Hematopoietic multipotent progenitor cell treated with erythropoietin and hydrocortisone succinate and interleukin-3 and kit ligand, for 6 days (in vitro differentiated cells): ENCODE measurements at regions not wholly inside any gene's neighbourhood (a gene's known extent, or its start where the extent isn't known, plus 50 kb on each side); places are given as distances from the start of the nearest gene placed in this dataset.
A peak's percentile ranks its signal among the peaks of the same experiment; 100 is the strongest.

Experiments used
- DNase-seq: peaks from one replicate; pipeline ENCODE4 v3.0.0-alpha.2; 2015

DNA sequence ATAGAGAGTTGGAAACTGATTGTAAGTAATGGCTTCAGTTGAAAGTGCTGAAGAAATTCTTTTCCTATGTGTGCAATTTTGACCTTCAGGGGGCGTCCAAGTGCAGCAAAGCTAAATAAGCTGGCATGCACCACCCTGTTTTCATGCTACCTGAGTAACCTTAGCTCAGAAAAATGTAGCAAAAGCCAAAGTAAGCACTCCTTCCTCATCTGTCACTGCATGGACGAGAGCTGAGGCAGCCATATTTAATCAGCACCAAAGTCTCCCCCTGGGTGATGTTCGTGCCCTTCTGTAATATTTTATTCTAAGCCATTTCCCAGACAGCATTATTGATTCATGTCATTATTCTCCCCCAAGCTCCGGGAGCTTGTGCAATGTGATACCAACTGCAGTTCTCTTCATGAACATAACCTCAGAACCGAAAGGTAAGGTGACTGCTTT is 123.1 kb downstream of the RPS12 start:
- peak; percentile 57 for DNase-seq

DNA sequence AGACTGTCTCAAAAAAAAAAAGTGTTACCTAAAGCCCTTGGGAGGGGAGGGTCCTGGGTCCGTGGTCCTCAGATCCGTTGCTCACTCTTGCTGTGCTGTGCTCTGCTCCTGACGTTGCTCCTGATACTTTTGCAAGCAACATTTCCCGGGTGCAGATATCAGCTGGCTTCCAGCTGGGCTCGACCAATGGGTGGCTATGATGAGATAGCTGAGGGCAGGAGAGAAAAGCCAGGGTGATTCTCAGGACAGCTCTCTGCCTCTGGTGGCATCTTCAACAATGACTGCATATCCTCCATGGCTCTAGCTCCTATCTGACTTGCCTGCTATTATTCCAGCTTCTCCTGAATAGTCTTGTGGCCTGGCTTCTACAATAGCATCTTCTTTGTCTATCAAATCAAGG is 134.5 kb downstream of the RPS12 start:
- DNase-seq, result no peak

DNA sequence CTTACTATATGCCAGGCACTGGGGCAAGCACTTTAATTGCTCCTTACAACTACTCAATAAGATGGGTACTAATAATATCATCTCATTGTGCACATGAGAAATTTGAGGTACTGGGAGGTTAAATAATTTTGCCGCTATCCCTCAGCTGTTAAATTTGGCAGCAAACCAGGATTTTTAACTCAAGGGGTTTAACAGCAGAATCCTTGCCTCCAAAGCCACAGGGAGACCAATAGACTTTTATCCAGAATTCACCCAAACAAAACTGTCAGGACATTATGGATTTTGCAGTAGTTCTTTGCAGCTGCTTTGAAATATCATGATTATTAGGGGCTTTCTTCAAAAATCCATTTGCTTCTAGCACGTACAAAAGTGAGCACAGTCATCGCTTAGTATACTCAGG is 136.2 kb downstream of the RPS12 start:
- no peak for DNase-seq

DNA sequence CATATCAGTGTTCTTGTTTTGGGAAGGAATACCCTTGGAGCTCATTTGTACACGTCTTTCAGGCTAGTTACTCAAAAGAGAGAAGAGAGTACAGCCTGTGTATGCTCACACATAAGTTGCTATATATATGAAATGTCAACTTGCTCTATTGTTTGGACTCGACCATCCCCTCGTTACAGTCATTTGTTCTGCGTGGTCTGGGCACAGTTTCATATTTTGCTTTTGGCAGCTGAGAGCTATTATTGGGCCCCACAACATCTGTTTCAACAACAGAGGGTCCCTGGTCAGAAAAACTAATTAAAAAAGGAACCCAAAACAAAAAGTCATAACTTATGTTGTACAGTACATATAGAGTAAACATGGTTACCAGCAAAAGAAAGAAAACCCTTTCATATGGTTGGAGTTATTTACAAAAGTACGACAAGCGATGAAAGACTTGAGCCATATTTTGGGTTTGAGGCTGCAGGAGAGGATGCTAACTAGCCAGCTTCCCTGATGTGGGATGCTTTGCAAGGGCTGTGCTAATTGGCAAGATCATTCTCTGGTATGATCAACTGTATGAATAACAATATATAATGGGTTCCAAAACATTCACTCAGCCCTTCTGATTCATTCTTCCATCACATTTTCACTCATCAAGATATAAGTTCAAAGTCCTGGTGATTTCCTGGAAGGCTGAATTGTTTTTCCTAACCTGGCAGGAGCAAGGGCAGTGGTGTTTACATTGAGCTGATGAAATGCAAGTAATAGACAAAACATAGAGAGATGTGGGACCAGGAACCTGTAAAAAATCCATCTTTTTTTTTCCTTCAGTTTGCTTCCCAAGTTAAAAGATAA is 137.9 kb downstream of the RPS12 start:
- DNase-seq, result no peak

DNA sequence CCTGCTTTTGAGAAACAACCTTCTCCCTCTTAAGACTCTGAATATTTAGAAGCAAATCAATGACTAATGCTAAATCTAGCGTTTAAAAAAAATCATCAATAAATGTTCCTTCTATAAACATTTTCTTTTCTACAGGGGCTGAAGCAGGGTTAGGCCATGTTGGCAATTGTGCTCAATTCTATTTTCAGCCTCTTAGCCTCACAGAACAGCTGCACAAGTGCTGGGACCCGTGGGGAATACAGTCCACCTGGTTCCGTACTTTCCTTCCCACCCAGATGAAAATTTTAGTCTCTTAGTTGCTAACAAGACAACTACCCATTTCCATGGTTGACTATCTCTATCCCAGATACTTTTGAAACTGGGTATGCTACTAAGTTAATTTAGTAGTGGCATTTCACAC is 138.6 kb downstream of the RPS12 start:
- no peak for DNase-seq

DNA sequence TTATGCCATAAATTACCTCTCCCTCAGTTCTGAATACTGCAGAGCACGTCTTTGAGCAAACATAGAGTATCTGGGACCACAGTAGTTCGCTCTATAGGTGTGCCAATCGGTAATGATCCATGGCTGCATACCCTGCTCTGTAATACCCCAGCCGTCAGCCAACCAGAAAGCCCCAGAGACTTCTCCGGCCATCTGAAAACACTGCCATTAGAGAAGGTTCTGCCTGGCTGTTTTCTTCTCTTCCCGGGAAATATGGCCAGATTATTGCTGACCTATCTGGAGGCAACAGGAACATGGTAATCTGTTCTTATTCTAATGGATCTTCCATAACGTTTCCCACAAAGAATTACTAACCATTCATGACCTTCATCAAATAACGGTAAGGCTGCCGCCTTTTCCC is 139.9 kb downstream of the RPS12 start:
- no peak for DNase-seq

DNA sequence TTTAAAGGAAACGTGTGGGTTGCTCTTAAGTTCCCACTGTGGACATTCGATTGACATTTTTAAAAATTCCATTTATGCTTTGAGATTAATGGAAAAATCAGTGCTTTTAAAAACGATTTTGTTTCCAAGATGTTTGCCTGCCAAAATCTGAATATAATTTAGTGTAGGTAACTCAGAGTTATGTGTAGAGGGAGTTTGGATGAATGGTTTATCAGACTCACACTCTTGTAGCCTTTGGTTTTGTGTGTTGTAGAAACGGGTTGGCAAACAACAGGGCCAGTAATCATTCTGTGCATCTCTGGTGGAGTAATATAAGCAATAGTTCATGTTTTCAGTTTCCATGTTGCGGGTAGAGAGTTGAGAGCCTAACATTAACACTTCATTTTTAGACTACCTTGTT is 140.6 kb downstream of the RPS12 start:
- DNase-seq, result no peak

DNA sequence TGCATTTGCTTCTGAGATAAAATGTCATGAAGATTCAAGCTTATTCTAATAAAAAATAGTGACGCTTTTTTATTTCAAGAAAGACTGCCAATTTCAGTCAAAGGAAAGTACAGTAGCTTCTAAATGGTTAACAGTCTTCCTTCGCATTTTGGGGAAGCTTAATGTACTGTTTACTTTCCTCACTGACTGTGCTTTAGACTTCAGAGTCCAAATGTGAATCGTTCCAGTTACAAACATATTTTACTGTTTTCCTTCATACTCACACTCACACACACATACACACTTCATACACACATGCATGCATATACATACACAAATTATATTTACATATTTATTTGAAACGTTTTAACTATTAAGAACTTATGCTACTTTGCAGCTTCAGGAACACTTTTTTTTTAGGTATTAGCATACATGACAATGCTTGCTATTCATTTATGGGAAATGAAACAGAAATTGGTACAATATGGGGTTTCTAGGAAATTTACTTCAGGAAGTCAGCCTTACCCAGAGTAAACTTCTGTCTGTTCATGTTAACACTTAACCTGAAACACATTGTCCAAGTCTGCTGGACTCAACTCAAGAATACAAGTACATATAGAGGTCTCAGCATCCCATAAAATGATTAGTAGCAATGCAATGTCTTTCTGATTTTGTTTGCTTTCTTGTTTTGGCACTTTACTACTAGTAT is 145.4 kb downstream of the RPS12 start:
- no peak for DNase-seq

DNA sequence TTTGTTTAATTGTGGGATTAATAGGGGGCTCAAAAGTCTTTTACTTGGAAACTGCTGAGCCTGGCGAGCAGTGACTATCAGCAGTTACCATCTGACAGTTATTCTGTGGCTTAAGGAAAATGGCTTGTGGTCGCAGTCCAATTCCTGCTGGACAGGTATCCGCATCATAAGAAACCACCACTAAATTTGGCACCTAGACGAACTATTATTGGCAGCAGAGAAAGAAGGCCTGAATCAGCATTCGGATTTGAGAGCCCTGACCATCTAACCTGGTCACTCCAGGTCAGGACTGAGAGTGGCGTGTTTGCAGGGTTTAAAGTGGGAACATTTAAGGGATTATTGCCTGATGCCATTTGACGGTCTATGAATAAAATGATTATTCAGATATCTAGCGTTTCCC is 146.4 kb downstream of the RPS12 start:
- no peak for DNase-seq

DNA sequence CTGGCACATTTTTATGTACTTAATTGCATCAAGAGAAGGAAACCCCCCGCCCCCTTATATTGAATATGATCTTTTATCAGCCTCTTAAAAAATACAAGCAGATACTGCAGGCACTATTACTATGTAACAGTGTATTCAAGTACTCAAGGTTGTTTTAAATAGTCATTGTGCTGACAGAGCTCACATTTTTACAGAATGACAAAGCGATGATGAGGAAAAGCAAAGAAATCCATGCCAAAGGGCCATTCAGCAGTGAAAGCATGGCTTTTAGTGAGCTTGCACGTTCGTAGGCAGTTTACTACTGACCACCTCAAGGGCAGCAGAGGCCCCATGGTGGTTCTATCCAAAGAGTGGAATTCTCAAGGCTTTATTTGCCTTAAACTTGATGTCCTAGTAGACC is 146.8 kb downstream of the RPS12 start:
- DNase-seq, result no peak

DNA sequence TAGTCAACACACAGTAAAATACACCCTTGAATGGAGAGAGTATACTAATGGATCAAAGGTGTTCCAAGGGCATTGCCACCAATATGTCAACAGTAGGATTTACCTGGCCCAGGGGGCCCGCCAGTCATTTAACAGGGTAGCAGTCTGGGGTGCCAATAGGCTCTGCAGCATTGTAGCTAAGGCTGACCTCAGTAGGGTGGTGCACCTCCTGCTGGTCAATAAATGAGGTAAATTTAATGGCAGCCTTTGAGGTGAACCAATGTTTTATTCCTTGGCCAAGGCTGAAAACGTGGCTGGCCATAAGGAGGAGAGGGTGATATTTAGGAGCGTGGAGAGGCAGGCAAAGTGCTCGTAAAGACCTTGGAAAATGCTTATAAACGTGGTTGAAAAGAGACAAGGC is 147.2 kb downstream of the RPS12 start:
- DNase-seq, result peak; percentile 11

DNA sequence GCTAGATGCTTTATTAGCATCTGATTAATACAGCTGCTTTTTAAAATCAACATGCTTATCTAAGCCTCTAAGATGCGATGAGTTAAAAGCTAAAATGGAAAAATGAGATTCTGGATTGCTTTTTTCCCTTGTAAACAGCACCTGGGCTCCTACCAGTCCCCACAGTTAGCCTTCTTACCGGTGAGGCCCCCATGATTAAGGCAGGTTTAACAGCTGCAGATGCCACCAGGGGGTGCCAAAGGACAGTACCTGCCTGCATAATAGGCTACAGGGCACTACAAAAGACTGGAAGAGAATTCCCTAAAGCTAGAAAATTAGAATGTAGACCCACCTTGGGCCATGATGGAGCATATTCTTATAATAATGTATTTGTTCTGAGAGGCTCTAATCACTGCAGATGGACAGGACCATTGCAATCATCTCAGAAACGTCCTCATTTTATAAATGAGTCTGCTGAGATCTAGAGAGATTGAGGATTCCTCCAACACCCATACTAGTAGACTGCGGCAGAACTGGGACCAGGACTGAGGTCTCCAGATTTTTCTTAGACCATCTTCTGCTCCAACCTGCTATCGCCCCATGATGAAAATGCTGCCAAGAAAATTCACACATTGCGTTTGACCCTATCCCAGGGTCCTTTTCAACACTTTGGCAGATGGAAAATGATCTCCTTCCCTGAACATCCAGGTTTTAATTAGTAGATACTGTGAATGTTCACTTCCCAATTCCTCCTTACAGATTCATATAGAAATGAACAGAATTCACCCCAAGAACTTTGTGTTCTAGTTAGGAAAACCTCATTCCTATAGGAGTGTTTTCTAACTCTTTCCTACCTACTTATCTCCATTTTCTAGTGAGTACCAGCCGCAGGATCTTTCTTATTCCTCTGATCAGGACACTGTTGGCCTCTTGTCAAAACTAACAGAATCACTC is 148.8 kb downstream of the RPS12 start:
- peak; percentile 82 for DNase-seq

DNA sequence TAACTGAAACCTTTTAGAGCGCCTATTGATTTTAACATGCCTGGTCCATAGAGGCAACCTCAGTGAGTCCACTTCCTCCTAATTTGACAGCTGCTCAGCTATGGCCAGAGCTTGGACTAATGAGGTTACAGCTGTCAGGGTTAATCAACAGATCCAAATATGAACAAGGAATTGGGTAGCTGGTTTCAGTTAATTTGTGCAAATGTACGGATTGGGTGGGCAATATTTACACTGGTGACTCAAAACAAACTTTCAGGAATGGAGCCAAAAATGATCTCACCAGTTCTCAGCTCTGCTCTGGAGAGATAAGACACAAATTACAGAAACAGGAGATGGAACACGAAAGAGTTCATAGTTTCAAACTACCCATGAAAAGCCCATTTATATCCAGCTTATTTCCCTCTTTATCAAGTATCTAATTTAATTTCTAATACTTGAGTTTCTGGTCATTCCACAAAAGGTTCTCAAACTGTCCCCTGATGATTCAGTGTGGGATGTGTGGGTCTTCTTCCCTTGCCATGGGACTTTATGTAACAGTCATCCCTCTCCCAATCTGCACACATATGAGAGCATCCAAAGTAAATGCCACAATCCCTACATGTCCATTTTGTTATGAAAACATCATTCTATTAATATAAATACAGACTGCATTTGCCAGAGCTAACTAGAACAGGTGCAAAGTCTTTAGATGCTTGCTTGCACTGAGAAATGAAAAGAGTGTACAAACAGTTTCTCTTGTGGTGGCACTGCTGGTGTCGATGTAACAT is 149.9 kb downstream of the RPS12 start:
- DNase-seq, result peak; percentile 87

DNA sequence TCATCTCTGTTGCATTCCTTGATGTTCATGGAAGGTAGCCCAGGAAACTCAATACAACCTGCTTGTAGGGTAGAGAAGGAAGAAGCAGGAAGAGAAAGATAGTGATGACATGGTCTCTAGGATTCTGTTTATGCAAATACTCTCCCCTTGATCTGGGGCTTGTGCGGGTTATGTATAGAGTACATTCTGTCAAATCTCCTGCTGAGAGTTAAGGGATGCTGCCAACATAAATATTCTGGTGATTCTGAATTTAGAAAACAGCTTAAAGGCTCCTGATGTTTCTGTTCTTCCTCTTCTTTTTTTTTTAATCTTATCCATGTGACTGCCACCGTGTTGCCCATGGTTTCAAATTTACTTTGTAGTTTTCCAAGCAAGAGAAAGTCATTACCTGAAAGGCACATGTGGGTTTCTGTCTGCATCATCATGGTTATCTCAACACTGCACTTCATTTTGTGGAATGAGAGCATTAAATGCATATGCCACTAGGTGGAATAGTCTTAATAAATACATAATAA is 150.6 kb downstream of the RPS12 start:
- DNase-seq, result peak; percentile 21

DNA sequence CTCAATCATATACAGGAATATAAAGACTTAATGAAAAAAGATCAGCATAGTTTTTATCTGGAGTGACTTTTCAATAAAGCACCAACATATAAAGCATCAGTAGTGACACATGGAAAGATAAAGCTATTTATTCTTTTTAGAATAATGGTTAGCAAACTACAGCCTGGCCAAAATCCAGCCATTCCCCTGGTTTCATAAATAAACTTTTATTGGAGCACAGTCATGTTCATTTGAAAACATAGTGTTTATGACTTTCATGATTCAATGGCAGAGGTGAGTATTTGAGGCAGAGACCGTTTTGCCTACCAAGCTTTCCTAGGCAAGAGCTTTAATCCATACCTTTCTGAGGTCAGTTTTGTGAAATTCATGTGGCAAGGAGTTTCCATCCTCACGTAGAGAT is 153.5 kb downstream of the RPS12 start:
- no peak for DNase-seq

DNA sequence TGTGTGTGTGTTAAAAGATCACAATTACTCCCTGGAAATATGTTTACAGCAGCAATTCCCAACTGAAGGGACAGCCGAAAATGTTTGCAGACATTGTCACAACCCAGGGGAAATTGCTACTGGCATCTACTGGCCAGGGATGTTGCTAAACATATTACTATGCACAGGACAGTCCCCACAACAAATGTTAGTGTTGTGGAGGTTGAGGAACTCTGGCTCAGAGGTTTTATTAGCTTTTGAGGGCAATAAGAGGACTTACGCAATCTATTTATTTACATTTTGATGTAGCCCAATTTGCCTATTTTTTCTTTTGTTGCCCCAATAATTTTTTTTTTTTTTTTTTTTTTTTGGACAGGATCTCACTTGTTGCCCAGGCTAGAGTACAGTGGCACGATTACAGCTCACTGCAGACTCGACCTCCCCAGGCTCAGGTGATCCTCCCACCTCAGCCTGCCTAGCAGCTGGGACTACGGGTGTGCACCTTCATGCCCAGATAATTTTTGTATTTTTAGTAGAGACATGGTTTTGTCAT is 154.1 kb downstream of the RPS12 start:
- DNase-seq, result no peak

DNA sequence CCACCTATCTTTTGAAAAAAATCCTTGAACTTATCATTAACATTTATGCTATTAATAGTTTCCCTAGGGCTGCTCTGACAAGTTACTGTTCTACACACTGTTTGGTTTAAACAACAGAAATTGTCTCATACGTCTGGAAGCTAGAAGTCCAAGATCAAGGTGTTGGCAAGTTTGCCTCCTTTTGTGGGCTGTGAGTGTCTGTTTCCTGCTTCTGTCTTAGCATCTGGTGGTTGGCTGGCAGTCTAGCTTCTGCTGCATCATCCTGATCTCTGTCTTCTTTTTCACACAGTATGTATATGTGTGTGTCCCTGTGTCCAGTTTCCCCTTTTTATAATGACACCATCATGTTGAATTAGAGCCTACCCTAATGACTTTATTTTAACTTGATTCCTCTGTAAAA is 154.8 kb downstream of the RPS12 start:
- DNase-seq, result no peak

DNA sequence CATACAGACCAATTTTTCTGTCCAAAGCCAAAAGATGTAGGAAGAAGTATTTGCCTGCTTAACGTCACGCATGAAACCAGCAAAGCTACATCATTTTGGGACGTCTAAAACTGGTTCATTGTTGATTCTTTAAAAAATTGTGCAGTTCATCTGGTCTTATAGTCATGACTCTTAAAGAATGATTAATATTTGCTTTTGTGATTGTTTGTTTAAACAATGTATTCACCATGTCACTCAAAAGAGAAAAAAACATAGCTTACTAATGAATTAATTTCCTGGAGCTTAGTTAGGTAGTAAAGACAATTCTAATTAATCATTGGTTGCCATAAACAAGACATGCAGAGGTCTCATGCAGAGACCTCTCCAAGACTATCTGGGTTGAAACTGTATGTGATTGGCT is 157.3 kb downstream of the RPS12 start:
- no peak for DNase-seq

DNA sequence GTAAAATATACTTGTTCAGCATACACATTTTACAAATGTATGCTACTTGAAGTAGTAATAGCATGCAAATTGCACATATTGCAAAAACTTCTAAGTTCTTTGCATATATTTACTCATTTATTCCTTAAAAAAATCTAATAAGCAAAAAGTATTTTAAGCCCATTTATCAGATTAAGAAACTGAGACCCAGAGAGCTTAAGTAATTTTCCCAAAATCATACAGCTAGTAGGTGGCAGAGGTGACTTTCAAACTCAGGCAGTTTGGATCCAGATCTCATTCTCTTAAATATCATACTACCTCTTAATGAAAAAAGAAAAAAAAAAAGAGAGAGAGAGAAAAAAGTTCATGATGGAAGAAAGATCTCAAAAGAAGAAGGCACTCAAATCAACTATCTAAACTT is 157.9 kb downstream of the RPS12 start:
- no peak for DNase-seq

DNA sequence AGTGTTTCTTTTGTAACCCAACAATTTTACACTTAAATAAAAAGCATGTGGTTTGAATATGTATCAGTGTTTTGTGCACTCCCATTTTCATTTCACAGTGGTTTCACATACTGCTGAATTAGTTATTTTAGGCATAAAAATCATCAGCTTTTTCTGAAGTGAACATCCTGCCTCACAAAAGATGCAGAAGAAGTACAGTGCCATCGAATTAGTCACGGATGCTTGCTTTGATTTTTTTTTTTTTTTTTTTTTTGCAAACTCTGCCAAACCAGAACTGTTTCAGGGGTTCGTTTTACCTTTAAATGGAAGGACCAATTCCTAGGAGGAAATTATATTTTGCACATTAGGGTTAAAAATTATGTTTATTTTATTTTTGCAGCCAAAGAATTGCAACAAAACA is 158.6 kb downstream of the RPS12 start:
- no peak for DNase-seq

DNA sequence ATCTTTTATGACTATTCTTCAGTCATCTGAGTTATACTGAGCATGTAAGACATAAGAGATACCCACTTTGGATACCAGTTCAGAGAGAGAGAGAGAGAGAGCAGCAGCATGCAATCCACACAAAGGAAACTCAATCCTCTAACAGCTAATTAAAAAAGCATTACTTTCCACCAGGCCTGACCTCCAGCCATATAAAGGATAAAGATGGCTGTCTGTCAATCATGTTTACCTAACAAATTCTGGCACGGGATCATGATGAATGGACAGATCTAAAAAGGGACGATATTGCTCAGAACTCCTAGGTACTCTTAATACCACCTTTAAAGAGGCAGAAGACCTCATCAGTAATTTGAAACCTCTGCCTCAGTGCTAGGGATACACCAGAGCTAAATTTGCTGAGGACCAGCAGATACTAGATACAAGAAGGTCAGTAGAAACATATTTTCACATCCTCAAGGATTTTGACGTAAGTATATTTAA is 159.2 kb downstream of the RPS12 start:
- DNase-seq, result no peak

DNA sequence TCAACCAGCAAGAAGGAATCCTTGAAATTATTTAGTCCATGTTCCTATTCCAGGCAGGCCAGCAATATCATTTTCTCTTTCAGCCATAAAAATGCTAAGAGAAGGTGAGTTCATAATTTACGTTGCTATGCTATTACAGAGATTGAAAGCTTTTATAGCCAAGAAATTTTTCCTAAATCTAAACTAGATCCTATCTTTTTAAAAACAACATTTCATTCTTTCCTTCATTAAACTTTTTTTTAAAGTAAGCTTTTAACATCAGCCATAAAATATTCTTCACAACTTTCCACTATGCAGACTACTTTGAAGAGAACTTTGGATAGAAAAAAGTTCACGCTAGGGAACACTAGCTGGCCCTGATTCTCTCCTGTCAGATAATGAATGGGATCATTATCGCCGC is 159.8 kb downstream of the RPS12 start:
- no peak for DNase-seq
